CD4-positive, alpha-beta T cell (primary cell): ENCODE measurements at regions not wholly inside any gene's neighbourhood (a gene's known extent, or its start where the extent isn't known, plus 50 kb on each side); places are given as distances from the start of the nearest gene placed in this dataset.

Source experiments
- ATAC-seq: fragments of 200-7000 bp; cut with Tn5 transposase; one replicate; pipeline ENCODE4 v1.10.0; 2022; ENCODE audit warnings: mild to moderate bottlenecking; ENCODE audit not compliant: poor library complexity
- CTCF ChIA-PET: fragments of 350-600 bp; sonication (Branson Sonifier 250); formaldehyde crosslinking; loops from one replicate; lab custom pipeline; 2021; ENCODE audit warnings: antibody characterized with exemption, inconsistent platforms; lab: Charles Lee
- POLR2A ChIA-PET: fragments of 350-600 bp; sonication (Branson Sonifier 250); formaldehyde crosslinking; loops from one replicate; lab custom pipeline; 2021; ENCODE audit warnings: antibody characterized with exemption, inconsistent platforms; lab: Charles Lee
- DNase-seq, 14 experiments: peaks; one replicate each; pipeline ENCODE4 v3.0.0-alpha.2; 2013 to 2020; ENCODE audit warnings: mixed read lengths in 2 of 14
- H3K27ac ChIP-seq, 2 donors: one replicate each; pipeline versions ENCODE4 v1.5.1 to v1.7.0; 2013; ENCODE audit warnings: low read length in 2 of 2, low read depth in 1 of 2, mild to moderate bottlenecking in 1 of 2
- H3K27me3 ChIP-seq, 2 experiments: 1 replicate in 1 of 2; 2 replicates in 1 of 2; pipeline versions ENCODE4 v1.6.1 to v1.7.0; 2013; ENCODE audit warnings: low read length in 2 of 2, control low read depth in 1 of 2, mild to moderate bottlenecking in 1 of 2, moderate library complexity in 1 of 2; ENCODE audit not compliant: insufficient read depth in 2 of 2, control insufficient read depth in 1 of 2
- H3K36me3 ChIP-seq: one replicate; pipeline ENCODE4 v1.6.1; 2013; ENCODE audit warnings: low read length, control low read depth; ENCODE audit not compliant: insufficient read depth
- H3K4me1 ChIP-seq: one replicate; pipeline ENCODE4 v1.6.1; 2013; ENCODE audit warnings: low read length, control low read depth; ENCODE audit not compliant: insufficient read depth
- H3K4me3 ChIP-seq: one replicate; pipeline ENCODE4 v1.5.1; 2013; ENCODE audit warnings: mild to moderate bottlenecking, low read length, moderate library complexity
- H3K9me3 ChIP-seq, 2 experiments: 1 replicate in 1 of 2; 2 replicates in 1 of 2; pipeline versions ENCODE4 v1.6.1 to v1.7.0; 2013; ENCODE audit warnings: low read length in 2 of 2, mild to moderate bottlenecking in 2 of 2, control low read depth in 1 of 2, moderate library complexity in 1 of 2; ENCODE audit not compliant: control insufficient read depth in 1 of 2, insufficient read depth in 1 of 2
- H3K27ac Mint-ChIP-seq: one replicate; pipeline ENCODE4 v1.8.0; 2020; ENCODE audit warnings: mixed read lengths
- H3K27me3 Mint-ChIP-seq: one replicate; pipeline ENCODE4 v1.8.0; 2021; ENCODE audit warnings: mixed read lengths
- H3K36me3 Mint-ChIP-seq: one replicate; pipeline ENCODE4 v1.8.0; 2021; ENCODE audit warnings: low read depth, mixed read lengths
- H3K4me1 Mint-ChIP-seq: one replicate; pipeline ENCODE4 v1.8.0; 2021; ENCODE audit warnings: low read depth, mixed read lengths
- H3K4me3 Mint-ChIP-seq: one replicate; pipeline ENCODE4 v1.8.0; 2020; ENCODE audit warnings: mild to moderate bottlenecking, mixed read lengths
- H3K9me3 Mint-ChIP-seq: one replicate; pipeline ENCODE4 v1.8.0; 2020; ENCODE audit warnings: mixed read lengths
- intact Hi-C, 2 experiments: fragments of 100-400 bp; cut with DNase I in 1 of 2; cut with micrococcal nuclease in 1 of 2; formaldehyde crosslinking; loops; one replicate each; pipeline versions ENCODE4 v1.15.1 to v1.9.0; 2023 to 2025; cut with DNase I, micrococcal nuclease
- TF ChIP-seq, protein P1 (sequence below): fragments of 200-600 bp; IDR thresholded peaks from one replicate; pipeline ENCODE4 v1.8.0; 2022; ENCODE audit warnings: antibody characterized with exemption, mild to moderate bottlenecking

DNA sequence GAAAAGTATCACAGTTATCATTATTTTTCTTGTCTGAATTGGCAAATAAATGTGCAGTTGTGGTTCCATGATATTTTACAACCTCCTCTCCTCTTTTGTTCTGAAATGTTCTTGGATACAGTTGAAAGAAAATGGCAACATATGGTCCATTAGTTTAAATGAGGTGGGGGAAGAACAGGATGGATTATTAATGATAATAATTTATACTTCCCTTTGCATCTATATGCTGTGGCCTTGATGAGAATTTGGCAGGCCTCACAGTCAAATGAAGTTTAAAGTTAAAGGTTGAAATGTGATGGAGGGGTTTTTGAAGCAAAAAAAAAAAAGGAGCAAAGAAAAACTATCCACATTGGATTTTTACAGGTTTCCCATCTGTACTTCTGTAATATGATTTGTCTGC is 946.3 kb upstream of the INTU start:
- no peaks in the 10 kb centered on the region for H3K4me1 ChIP-seq
- DNase-seq (no peak), ATAC-seq (no peak)
- CTCF ChIA-PET = no interaction called here
- no peak overlapping the region for H3K27ac ChIP-seq
- Mint-ChIP-seq H3K27ac (no peak overlapping the region), H3K27me3 (no peaks in the 10 kb centered on the region), H3K4me3 (no peak overlapping the region), H3K9me3 (no peaks in the 10 kb centered on the region), H3K36me3 (no peaks in the 10 kb centered on the region), H3K4me1 (no peaks in the 10 kb centered on the region)
- H3K36me3 ChIP-seq = no peaks in the 10 kb centered on the region
- TF ChIP-seq, protein P1, sequence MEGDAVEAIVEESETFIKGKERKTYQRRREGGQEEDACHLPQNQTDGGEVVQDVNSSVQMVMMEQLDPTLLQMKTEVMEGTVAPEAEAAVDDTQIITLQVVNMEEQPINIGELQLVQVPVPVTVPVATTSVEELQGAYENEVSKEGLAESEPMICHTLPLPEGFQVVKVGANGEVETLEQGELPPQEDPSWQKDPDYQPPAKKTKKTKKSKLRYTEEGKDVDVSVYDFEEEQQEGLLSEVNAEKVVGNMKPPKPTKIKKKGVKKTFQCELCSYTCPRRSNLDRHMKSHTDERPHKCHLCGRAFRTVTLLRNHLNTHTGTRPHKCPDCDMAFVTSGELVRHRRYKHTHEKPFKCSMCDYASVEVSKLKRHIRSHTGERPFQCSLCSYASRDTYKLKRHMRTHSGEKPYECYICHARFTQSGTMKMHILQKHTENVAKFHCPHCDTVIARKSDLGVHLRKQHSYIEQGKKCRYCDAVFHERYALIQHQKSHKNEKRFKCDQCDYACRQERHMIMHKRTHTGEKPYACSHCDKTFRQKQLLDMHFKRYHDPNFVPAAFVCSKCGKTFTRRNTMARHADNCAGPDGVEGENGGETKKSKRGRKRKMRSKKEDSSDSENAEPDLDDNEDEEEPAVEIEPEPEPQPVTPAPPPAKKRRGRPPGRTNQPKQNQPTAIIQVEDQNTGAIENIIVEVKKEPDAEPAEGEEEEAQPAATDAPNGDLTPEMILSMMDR = no peak
- no peak overlapping the region for H3K4me3 ChIP-seq
- no peaks in the 10 kb centered on the region for H3K9me3 ChIP-seq
- H3K27me3 ChIP-seq = no peaks in the 10 kb centered on the region
- intact Hi-C loops = no loop called here
- POLR2A ChIA-PET = no interaction called here

GRCh38 chr4:126687655-126688358 is 945.0 kb upstream of the INTU start:
- intact Hi-C loops = no loop called here
- Histone ChIP-seq H3K27me3 (no peaks in the 10 kb centered on the region), H3K4me3 (no peak overlapping the region), H3K4me1 (no peaks in the 10 kb centered on the region), H3K27ac (no peak overlapping the region), H3K36me3 (no peaks in the 10 kb centered on the region), H3K9me3 (no peaks in the 10 kb centered on the region)
- Mint-ChIP-seq H3K27ac (no peak overlapping the region), H3K4me1 (no peaks in the 10 kb centered on the region), H3K4me3 (no peak overlapping the region), H3K9me3 (peaks cover 2% of the 10 kb centered on the region), H3K27me3 (no peaks in the 10 kb centered on the region), H3K36me3 (no peaks in the 10 kb centered on the region)
- no peak for DNase-seq
- TF ChIP-seq, protein P1 = no peak
- ChIA-PET POLR2A (no interaction called here), CTCF (no interaction called here)
- no peak for ATAC-seq

DNA sequence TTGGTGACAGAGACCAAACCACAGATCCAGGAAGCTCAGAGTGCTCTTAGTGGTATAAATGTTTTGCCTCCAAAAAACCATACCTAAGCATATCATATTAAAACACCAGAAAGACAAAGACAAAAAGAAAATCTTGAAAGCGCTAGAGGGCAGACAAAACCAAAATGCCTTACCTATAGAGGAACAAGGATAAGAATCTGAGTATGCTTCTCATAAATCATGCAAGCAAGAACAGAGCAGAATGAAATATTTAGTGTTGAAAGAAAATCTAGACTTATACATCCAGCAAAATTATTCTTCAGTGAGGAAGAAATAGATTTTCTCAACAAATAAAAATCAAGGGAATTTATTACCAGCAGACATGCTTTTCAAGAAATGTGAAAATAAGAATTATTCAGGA is 941.0 kb upstream of the INTU start:
- H3K27me3 ChIP-seq = no peaks in the 10 kb centered on the region
- no peaks in the 10 kb centered on the region for H3K36me3 Mint-ChIP-seq
- no peaks in the 10 kb centered on the region for H3K4me1 Mint-ChIP-seq
- no peaks in the 10 kb centered on the region for H3K27me3 Mint-ChIP-seq
- no peak overlapping the region for H3K27ac Mint-ChIP-seq
- no peaks in the 10 kb centered on the region for H3K36me3 ChIP-seq
- no peaks in the 10 kb centered on the region for H3K9me3 ChIP-seq
- H3K4me3 ChIP-seq = no peak overlapping the region
- TF ChIP-seq, protein P1 = no peak
- H3K27ac ChIP-seq = no peak overlapping the region
- H3K9me3 Mint-ChIP-seq = peaks cover 2% of the 10 kb centered on the region
- no peak for DNase-seq
- POLR2A ChIA-PET = no interaction called here
- CTCF ChIA-PET = no interaction called here
- intact Hi-C loops = no loop called here
- H3K4me3 Mint-ChIP-seq = no peak overlapping the region
- H3K4me1 ChIP-seq = no peaks in the 10 kb centered on the region
- no peak for ATAC-seq
